ENCODE measurements at regions not wholly inside any gene's neighbourhood (a gene's known extent, or its start where the extent isn't known, plus 50 kb on each side); places are given as distances from the start of the nearest gene placed in this dataset.

- Histone ChIP-seq H3K4me1 (ENCODE audit: control insufficient read depth, low read length) (no peaks in the 10 kb centered on the region), H3K4me2 (ENCODE audit: low read length) (no peak overlapping the region), H3K4me3 (ENCODE audit: low read length) (no peak overlapping the region), H3K9me3 (ENCODE audit: control insufficient read depth, insufficient read depth, low read length) (no peaks in the 10 kb centered on the region), H3K79me2 (ENCODE audit: control insufficient read depth, low read length) (no peaks in the 10 kb centered on the region), H4K20me1 (ENCODE audit: control insufficient read depth, insufficient read depth, low read depth, low read length) (no peaks in the 10 kb centered on the region), H3K36me3 (ENCODE audit: control insufficient read depth, low read length) (no peaks in the 10 kb centered on the region), H3K27me3 (ENCODE audit: control insufficient read depth, low read length) (no peaks in the 10 kb centered on the region), H3K9me2 (replicated peaks; ENCODE audit: control insufficient read depth, low read length) (no peaks in the 10 kb centered on the region), H3K27ac (ENCODE audit: low read depth, low read length) (no peak overlapping the region), H3F3A (ENCODE audit: control insufficient read depth, insufficient read depth) (no peaks in the 10 kb centered on the region)
- no peak for TF ChIP-seq CTCF (IDR thresholded peaks at IDR 0.05; ENCODE audit: low read depth, low read length, poor library complexity, severe bottlenecking)
- no peak for TF ChIP-seq EZH2phosphoT487 (IDR thresholded peaks at IDR 0.05; ENCODE audit: borderline replicate concordance, low read length)
Observed at GRCh38 chr13:59450229-59450628, 713.5 kb downstream of the DIAPH3 start.

GRCh38 chr13:59451236-59451635, 712.5 kb downstream of the DIAPH3 start:
- no peaks in the 10 kb centered on the region for H3K9me2 ChIP-seq (replicated peaks; ENCODE audit: control insufficient read depth, low read length)
- H3K4me2 ChIP-seq (ENCODE audit: low read length): no peak overlapping the region
- no peaks in the 10 kb centered on the region for H4K20me1 ChIP-seq (ENCODE audit: control insufficient read depth, insufficient read depth, low read depth, low read length)
- TF ChIP-seq EZH2phosphoT487 (IDR thresholded peaks at IDR 0.05; ENCODE audit: borderline replicate concordance, low read length): no peak
- no peak for TF ChIP-seq CTCF (IDR thresholded peaks at IDR 0.05; ENCODE audit: low read depth, low read length, poor library complexity, severe bottlenecking)
- H3K27me3 ChIP-seq (ENCODE audit: control insufficient read depth, low read length): no peaks in the 10 kb centered on the region
- H3K4me1 ChIP-seq (ENCODE audit: control insufficient read depth, low read length): no peaks in the 10 kb centered on the region
- no peak overlapping the region for H3K27ac ChIP-seq (ENCODE audit: low read depth, low read length)
- H3K9me3 ChIP-seq (ENCODE audit: control insufficient read depth, insufficient read depth, low read length): no peaks in the 10 kb centered on the region
- H3K36me3 ChIP-seq (ENCODE audit: control insufficient read depth, low read length): no peaks in the 10 kb centered on the region
- no peak overlapping the region for H3K4me3 ChIP-seq (ENCODE audit: low read length)
- H3F3A ChIP-seq (ENCODE audit: control insufficient read depth, insufficient read depth): no peaks in the 10 kb centered on the region
- no peaks in the 10 kb centered on the region for H3K79me2 ChIP-seq (ENCODE audit: control insufficient read depth, low read length)

GRCh38 chr13:59452189-59452890, 711.4 kb downstream of the DIAPH3 start:
- Histone ChIP-seq H3K9me3 (ENCODE audit: control insufficient read depth, insufficient read depth, low read length) (no peaks in the 10 kb centered on the region), H3K4me3 (ENCODE audit: low read length) (no peak overlapping the region), H3F3A (ENCODE audit: control insufficient read depth, insufficient read depth) (no peaks in the 10 kb centered on the region), H4K20me1 (ENCODE audit: control insufficient read depth, insufficient read depth, low read depth, low read length) (no peaks in the 10 kb centered on the region), H3K9me2 (replicated peaks; ENCODE audit: control insufficient read depth, low read length) (no peaks in the 10 kb centered on the region), H3K4me1 (ENCODE audit: control insufficient read depth, low read length) (no peaks in the 10 kb centered on the region), H3K27ac (ENCODE audit: low read depth, low read length) (no peak overlapping the region), H3K27me3 (ENCODE audit: control insufficient read depth, low read length) (no peaks in the 10 kb centered on the region), H3K4me2 (ENCODE audit: low read length) (no peak overlapping the region), H3K79me2 (ENCODE audit: control insufficient read depth, low read length) (no peaks in the 10 kb centered on the region), H3K36me3 (ENCODE audit: control insufficient read depth, low read length) (no peaks in the 10 kb centered on the region)
- TF ChIP-seq EZH2phosphoT487 (IDR thresholded peaks at IDR 0.05; ENCODE audit: borderline replicate concordance, low read length): no peak
- TF ChIP-seq CTCF (IDR thresholded peaks at IDR 0.05; ENCODE audit: low read depth, low read length, poor library complexity, severe bottlenecking): no peak

Data from DOHH2 (cell line).